VCaP (cell line): ENCODE measurements at regions not wholly inside any gene's neighbourhood (a gene's known extent, or its start where the extent isn't known, plus 50 kb on each side); places are given as distances from the start of the nearest gene placed in this dataset.

Experiments used
- H3K27ac ChIP-seq: fragments of 450-650 bp; 2 replicates; pipeline ENCODE4 v1.5.1; 2017
- TF ChIP-seq, protein P1 (sequence below): fragments of 450-650 bp; conservative IDR thresholded peaks from 2 replicates; pipeline ENCODE4 v1.5.1; 2017; ENCODE audit warnings: mild to moderate bottlenecking, moderate library complexity

DNA sequence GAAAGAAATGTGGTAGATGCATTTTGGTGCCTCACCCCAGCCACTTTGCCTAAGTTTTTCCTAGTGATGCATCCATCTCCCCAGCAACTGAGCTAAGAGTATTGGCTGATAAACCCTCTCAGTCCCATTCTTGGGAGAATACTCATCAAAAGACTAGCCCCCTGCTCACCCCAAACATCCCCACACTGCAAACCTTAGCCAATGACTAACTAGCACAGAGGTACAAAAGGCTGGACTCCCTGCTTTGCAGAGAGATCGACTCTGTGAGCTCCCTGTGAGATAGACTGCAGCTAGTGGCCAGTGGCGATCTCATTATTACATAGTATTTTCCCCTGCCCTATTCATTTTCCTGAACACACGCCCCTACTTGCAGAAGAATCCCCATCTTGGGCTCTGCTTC is 155.3 kb downstream of the HHIPL2 start:
- TF ChIP-seq, protein P1, sequence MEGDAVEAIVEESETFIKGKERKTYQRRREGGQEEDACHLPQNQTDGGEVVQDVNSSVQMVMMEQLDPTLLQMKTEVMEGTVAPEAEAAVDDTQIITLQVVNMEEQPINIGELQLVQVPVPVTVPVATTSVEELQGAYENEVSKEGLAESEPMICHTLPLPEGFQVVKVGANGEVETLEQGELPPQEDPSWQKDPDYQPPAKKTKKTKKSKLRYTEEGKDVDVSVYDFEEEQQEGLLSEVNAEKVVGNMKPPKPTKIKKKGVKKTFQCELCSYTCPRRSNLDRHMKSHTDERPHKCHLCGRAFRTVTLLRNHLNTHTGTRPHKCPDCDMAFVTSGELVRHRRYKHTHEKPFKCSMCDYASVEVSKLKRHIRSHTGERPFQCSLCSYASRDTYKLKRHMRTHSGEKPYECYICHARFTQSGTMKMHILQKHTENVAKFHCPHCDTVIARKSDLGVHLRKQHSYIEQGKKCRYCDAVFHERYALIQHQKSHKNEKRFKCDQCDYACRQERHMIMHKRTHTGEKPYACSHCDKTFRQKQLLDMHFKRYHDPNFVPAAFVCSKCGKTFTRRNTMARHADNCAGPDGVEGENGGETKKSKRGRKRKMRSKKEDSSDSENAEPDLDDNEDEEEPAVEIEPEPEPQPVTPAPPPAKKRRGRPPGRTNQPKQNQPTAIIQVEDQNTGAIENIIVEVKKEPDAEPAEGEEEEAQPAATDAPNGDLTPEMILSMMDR = no peak
- H3K27ac ChIP-seq = no peak overlapping the region

DNA sequence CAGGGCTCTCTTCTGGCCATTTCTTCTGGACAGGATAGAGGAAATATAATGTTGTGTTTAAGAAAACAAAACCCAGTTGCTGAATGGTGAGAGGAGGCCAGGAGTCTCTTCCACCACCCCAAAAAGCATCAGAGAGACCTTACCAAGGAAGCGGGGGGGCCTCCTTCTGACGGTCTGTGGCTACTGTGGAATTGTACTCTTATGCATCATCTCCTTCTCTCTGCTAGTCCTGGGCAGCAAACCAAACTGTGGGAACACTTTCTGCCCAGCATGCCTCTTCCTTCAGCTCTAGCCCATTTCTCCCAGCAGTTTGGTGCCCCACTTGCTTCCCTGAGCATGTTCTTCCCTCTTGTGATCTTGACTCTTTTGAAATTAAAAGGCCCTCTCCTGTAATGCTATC is 157.7 kb downstream of the HHIPL2 start:
- TF ChIP-seq, protein P1 = no peak
- no peak overlapping the region for H3K27ac ChIP-seq

DNA sequence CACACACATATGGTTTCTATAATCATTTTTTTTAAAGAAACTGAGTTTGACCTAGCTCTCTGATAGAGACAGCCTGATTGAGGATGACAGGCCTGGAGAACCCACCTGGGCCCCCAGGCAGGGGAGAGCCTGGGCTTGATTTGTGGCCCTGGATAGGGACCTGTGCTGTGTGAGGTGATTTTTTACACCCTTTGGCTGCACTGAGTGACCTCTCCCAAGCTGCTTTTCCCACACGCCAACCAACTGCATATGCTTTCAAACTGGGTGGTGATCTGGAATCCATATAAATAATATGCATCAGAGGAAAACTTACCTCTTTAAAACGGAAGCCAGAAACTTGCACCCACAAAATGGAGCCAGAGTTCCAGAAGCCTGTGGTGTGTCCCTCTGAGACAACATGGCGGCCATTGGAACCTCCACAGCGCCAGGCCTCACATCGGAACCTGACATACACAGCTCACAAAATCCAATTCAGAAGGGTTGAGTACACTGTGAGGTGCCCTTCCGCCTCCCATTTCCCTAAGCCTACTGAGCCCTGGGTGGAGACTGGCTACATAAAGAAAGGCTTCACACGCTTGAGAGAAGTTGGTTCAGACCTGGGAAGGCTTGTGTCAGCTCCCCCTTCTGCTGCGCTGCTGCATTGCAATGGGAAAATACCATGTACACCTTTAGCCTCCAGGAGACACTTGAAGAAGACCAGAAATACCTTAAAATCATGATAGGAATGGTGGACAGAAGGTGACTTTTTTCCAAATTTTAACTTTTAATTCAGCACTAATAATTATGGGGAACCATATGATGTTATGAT is 160.7 kb downstream of the HHIPL2 start:
- TF ChIP-seq, protein P1 = no peak
- H3K27ac ChIP-seq = no peak overlapping the region

DNA sequence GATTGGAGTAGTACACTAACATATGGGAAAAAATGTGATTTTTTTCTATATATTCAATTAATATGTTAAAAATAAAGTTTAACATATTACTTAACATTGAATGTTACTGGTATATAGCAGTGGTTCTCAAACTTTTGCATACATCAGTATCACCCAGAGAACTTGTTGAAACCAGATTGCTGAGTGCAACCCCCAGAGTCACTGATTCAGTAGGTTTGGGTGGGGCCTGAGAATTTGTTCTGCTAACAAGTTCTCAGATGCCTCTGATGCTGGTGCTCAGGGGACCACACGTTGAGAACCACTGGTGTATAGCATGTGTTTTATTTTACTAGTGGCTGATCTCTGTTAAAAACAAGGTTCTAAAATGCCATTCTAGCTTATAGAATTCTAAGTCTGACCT is 161.9 kb downstream of the HHIPL2 start:
- TF ChIP-seq, protein P1 = no peak

DNA sequence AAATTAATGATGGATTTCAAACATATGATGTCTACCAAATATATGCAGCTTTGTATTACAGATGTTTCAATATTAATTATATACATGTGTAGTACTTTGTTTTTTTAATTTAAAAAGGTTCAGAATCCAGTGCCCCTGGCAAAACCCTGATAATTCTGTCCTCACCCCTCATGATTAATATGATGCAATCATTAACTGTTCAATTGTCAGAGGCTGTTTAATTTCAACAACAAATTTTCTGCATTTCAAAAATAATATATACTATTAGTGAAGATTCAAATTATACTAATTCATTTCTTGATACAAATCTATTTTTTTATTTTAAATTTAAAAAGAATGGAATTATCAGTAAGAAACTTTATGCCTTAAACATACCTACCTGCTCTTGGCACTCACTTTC is 162.6 kb downstream of the HHIPL2 start:
- TF ChIP-seq, protein P1 = no peak
- no peak overlapping the region for H3K27ac ChIP-seq

More for the DNA sequence above, 161.9 kb downstream of the HHIPL2 start:
- H3K27ac ChIP-seq = no peak overlapping the region

DNA sequence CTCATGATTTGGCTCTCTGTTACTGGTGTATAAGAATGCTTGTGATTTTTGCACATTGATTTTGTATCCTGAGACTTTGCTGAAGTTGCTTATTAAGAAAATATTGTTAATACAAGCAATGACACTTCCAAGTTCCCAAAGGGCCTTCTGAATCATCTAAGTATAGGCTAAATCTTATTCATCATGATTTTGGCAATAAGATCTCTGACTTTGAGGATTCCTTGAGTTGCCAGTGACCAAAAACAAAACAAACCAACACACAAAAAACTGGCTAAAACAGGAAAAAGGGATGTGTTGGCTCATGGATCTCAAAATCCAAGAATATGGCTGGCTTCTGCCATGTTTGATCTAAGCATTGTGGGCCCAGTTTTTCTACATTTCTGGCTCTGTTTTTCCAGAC is 163.4 kb downstream of the HHIPL2 start:
- TF ChIP-seq, protein P1 = no peak
- H3K27ac ChIP-seq = no peak overlapping the region

DNA sequence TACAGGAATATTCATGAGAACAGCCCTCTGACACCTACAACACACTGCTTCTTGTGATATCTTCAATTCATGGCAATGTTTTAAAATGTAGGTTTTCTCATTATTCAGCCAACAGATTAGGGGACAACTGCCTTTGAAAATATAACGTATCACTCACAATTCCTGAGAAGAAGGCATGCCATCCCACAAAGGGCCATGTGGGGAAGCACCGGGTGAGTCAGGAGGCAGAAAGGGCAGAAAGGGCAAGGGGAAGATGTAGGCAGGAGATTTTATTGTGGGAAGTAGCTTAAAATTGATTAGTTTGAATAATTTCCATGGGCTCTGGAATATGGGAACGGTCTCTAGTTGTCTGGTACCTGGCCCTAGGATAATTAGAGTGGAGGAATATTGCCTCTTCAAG is 165.7 kb downstream of the HHIPL2 start:
- TF ChIP-seq, protein P1 = no peak
- H3K27ac ChIP-seq = no peak overlapping the region
